H9 (cell line): ENCODE measurements at regions not wholly inside any gene's neighbourhood (a gene's known extent, or its start where the extent isn't known, plus 50 kb on each side); places are given as distances from the start of the nearest gene placed in this dataset.

ENCODE experiments used
- DNase-seq: peaks from one replicate; pipeline ENCODE4 v3.0.0-alpha.2; 2017
- H2AFZ ChIP-seq: one replicate; pipeline ENCODE4 v1.6.1; 2013; ENCODE audit warnings: mild to moderate bottlenecking, low read length, control low read depth, moderate library complexity
- H2AK5ac ChIP-seq: 2 replicates; pipeline ENCODE4 v1.6.1; 2013; ENCODE audit warnings: low read length, control low read depth, mixed read lengths; ENCODE audit not compliant: insufficient read length
- H2BK120ac ChIP-seq: one replicate; pipeline ENCODE4 v1.6.1; 2013; ENCODE audit warnings: low read depth, mild to moderate bottlenecking, low read length, control low read depth, inconsistent platforms; ENCODE audit not compliant: poor library complexity, severe bottlenecking
- H2BK12ac ChIP-seq: 2 replicates; pipeline ENCODE4 v1.6.1; 2013; ENCODE audit warnings: low read length, control low read depth, mixed read lengths, low read depth; ENCODE audit not compliant: insufficient read length
- H2BK15ac ChIP-seq: 2 replicates; pipeline ENCODE4 v1.6.1; 2013; ENCODE audit warnings: low read depth, low read length, control low read depth
- H2BK20ac ChIP-seq: one replicate; pipeline ENCODE4 v1.6.1; 2013; ENCODE audit warnings: low read depth, mild to moderate bottlenecking, low read length, control low read depth, inconsistent platforms; ENCODE audit not compliant: poor library complexity, severe bottlenecking
- H2BK5ac ChIP-seq: 2 replicates; pipeline ENCODE4 v1.6.1; 2013; ENCODE audit warnings: low read length, control low read depth, mixed read lengths; ENCODE audit not compliant: insufficient read length
- H3K14ac ChIP-seq: 2 replicates; pipeline ENCODE4 v1.6.1; 2013; ENCODE audit warnings: low read length, control low read depth; ENCODE audit not compliant: insufficient read depth
- H3K18ac ChIP-seq: 2 replicates; pipeline ENCODE4 v1.6.1; 2013; ENCODE audit warnings: low read depth, mild to moderate bottlenecking, mixed read lengths, low read length, control low read depth; ENCODE audit not compliant: insufficient read length
- H3K23ac ChIP-seq: 2 replicates; pipeline ENCODE4 v1.6.1; 2013; ENCODE audit warnings: low read length, control low read depth, mixed read lengths, low read depth; ENCODE audit not compliant: insufficient read length
- H3K23me2 ChIP-seq: 2 replicates; pipeline ENCODE4 v1.6.1; 2013; ENCODE audit warnings: low read depth, mild to moderate bottlenecking, mixed read lengths, low read length, control low read depth; ENCODE audit not compliant: insufficient read length, poor library complexity, severe bottlenecking
- H3K27ac ChIP-seq: 2 replicates; pipeline ENCODE4 v1.5.1; 2013; ENCODE audit warnings: low read length, control low read depth, mixed read lengths, low read depth; ENCODE audit not compliant: insufficient read length
- H3K27me3 ChIP-seq: 2 replicates; pipeline ENCODE4 v1.6.1; 2013; ENCODE audit warnings: low read length, control low read depth, inconsistent platforms; ENCODE audit not compliant: insufficient read depth
- H3K4ac ChIP-seq: 2 replicates; pipeline ENCODE4 v1.6.1; 2013; ENCODE audit warnings: low read depth, mild to moderate bottlenecking, control low read depth, inconsistent platforms, low read length, moderate library complexity
- H3K4me1 ChIP-seq: 2 replicates; pipeline ENCODE4 v1.6.1; 2013; ENCODE audit warnings: low read length, control low read depth, inconsistent platforms; ENCODE audit not compliant: insufficient read depth
- H3K4me2 ChIP-seq: 2 replicates; pipeline ENCODE4 v1.6.1; 2013; ENCODE audit warnings: low read length, control low read depth, mixed read lengths; ENCODE audit not compliant: insufficient read length, insufficient read depth
- H3K56ac ChIP-seq: 2 replicates; pipeline ENCODE4 v1.6.1; 2013; ENCODE audit warnings: low read depth, mild to moderate bottlenecking, mixed read lengths, low read length, control low read depth; ENCODE audit not compliant: insufficient read length
- H3K79me1 ChIP-seq: 2 replicates; pipeline ENCODE4 v1.6.1; 2013; ENCODE audit warnings: low read depth, mild to moderate bottlenecking, moderate library complexity, low read length, control low read depth, inconsistent platforms; ENCODE audit not compliant: insufficient read depth, poor library complexity, severe bottlenecking
- H3K79me2 ChIP-seq: 2 replicates; pipeline ENCODE4 v1.6.1; 2013; ENCODE audit warnings: low read length, control low read depth, inconsistent platforms; ENCODE audit not compliant: insufficient read depth
- H3K9ac ChIP-seq: 2 replicates; pipeline ENCODE4 v1.6.1; 2013; ENCODE audit warnings: low read length, control low read depth, mixed read lengths; ENCODE audit not compliant: insufficient read length; ENCODE audit errors: extremely low read depth
- H3K9me3 ChIP-seq: one replicate; pipeline ENCODE4 v1.6.1; 2013; ENCODE audit warnings: low read depth, low read length, inconsistent platforms; ENCODE audit not compliant: control insufficient read depth
- H3T11ph ChIP-seq: one replicate; pipeline ENCODE4 v1.6.1; 2013; ENCODE audit warnings: mild to moderate bottlenecking, low read length, control low read depth, inconsistent platforms
- H4K20me1 ChIP-seq: one replicate; pipeline ENCODE4 v1.6.1; 2013; ENCODE audit not compliant: control insufficient read depth, insufficient read length, insufficient read depth
- H4K5ac ChIP-seq: 2 replicates; pipeline ENCODE4 v1.6.1; 2013; ENCODE audit warnings: low read depth, mild to moderate bottlenecking, mixed read lengths, low read length, control low read depth; ENCODE audit not compliant: insufficient read length
- H4K8ac ChIP-seq: replicated peaks from 2 replicates; pipeline ENCODE4 v1.6.1; 2013; ENCODE audit warnings: low read length, control low read depth, mixed read lengths, low read depth; ENCODE audit not compliant: insufficient read length
- H4K91ac ChIP-seq: 2 replicates; pipeline ENCODE4 v1.6.1; 2013; ENCODE audit warnings: low read depth, mild to moderate bottlenecking, moderate library complexity, mixed read lengths, low read length, control low read depth; ENCODE audit not compliant: insufficient read length
- H3K27ac Mint-ChIP-seq, 3 experiments: 2 replicates in 2 of 3; 3 replicates in 1 of 3; pipeline ENCODE4 v1.8.0; 2020 to 2021; ENCODE audit warnings: mixed read lengths in 3 of 3, mild to moderate bottlenecking in 1 of 3, moderate library complexity in 1 of 3
- H3K27me3 Mint-ChIP-seq: 2 replicates; pipeline ENCODE4 v1.8.0; 2021; ENCODE audit warnings: low read depth, mild to moderate bottlenecking, moderate library complexity, mixed read lengths
- H3K36me3 Mint-ChIP-seq, 3 experiments: 2 replicates in 2 of 3; 3 replicates in 1 of 3; pipeline ENCODE4 v1.8.0; 2020 to 2021; ENCODE audit warnings: low read depth in 3 of 3, mixed read lengths in 3 of 3; ENCODE audit not compliant: insufficient read depth in 1 of 3
- H3K4me1 Mint-ChIP-seq, 2 experiments: 2 replicates each; pipeline ENCODE4 v1.8.0; 2020; ENCODE audit warnings: mixed read lengths in 2 of 2
- H3K4me3 Mint-ChIP-seq, 2 experiments: 2 replicates in 1 of 2; 3 replicates in 1 of 2; pipeline ENCODE4 v1.8.0; 2020 to 2021; ENCODE audit warnings: mild to moderate bottlenecking in 2 of 2, mixed read lengths in 2 of 2, moderate library complexity in 1 of 2
- H3K9me3 Mint-ChIP-seq, 2 experiments: 2 replicates in 1 of 2; 3 replicates in 1 of 2; pipeline ENCODE4 v1.8.0; 2020; ENCODE audit warnings: mild to moderate bottlenecking in 2 of 2, mixed read lengths in 2 of 2, moderate library complexity in 1 of 2
- WGBS: extraction: QIAGEN DNeasy Blood & Tissue Kit; methylation state at CpG from one replicate; pipeline ENCODE4 v1.1.7; 2013; ENCODE audit warnings: missing lambda C conversion rate, low lambda C conversion rate, mixed read lengths; ENCODE audit not compliant: insufficient read length; ENCODE audit errors: extremely low coverage; 5-methylcytosine and 5-hydroxymethylcytosine counted together
- TF ChIP-seq, protein P1 (sequence below): fragments of 200-600 bp; sonication (generic); conservative IDR thresholded peaks from 3 replicates; pipeline ENCODE4 v1.8.0; 2021; ENCODE audit warnings: antibody characterized with exemption, mild to moderate bottlenecking

DNA sequence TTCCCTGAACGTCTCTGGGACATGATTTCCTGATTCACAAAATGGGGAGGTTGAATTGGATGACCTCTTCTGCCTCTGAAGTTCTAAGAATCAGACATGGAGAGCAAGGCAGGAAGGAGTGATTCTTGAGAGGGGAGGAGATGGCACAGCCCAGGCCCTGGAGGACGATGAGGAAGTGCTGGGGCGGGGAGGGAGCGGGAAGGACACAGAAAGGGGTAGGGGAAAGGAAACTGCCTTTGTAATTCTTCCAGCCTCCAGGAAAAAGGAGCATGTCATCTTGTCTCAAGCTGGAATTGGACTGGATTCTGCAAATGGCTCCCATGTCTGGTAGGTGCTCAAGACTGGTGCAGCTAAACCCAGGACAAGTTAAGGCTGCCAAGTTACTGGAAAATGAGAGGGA lies 97.0 kb upstream of the NCK2 start:
- Histone ChIP-seq H2BK5ac (no peak overlapping the region), H3K9ac (no peak overlapping the region), H2BK15ac (no peak overlapping the region), H2BK12ac (no peak overlapping the region), H3K23me2 (no peaks in the 10 kb centered on the region), H4K8ac (no peak overlapping the region), H3K27me3 (no peaks in the 10 kb centered on the region), H2BK120ac (no peak overlapping the region), H3K56ac (no peak overlapping the region), H3K79me2 (no peaks in the 10 kb centered on the region), H3K4me1 (no peaks in the 10 kb centered on the region; the same call in 1 of the 2 replicates), H3T11ph (no peak overlapping the region), H3K4me2 (no peak overlapping the region), H4K5ac (no peak overlapping the region), H2BK20ac (no peak overlapping the region), H4K91ac (no peak overlapping the region), H3K4ac (no peak overlapping the region), H2AK5ac (no peak overlapping the region), H2AFZ (no peak overlapping the region), H3K27ac (no peak overlapping the region), H3K9me3 (no peaks in the 10 kb centered on the region), H3K18ac (no peak overlapping the region), H3K14ac (no peak overlapping the region), H3K79me1 (no peaks in the 10 kb centered on the region), H4K20me1 (no peaks in the 10 kb centered on the region), H3K23ac (no peak overlapping the region)
- Mint-ChIP-seq H3K4me3 (no peak overlapping the region), H3K27me3 (no peaks in the 10 kb centered on the region; the same call in 1 of the 2 replicates), H3K4me1 (peaks cover 45 to 47% of the 10 kb centered on the region in 2 experiments), H3K36me3 (peaks cover 6 to 21% (median 7%) of the 10 kb centered on the region in 3 experiments), H3K27ac (no peak overlapping the region), H3K9me3 (peaks cover 15 to 17% of the 10 kb centered on the region in 2 experiments)
- TF ChIP-seq, protein P1, sequence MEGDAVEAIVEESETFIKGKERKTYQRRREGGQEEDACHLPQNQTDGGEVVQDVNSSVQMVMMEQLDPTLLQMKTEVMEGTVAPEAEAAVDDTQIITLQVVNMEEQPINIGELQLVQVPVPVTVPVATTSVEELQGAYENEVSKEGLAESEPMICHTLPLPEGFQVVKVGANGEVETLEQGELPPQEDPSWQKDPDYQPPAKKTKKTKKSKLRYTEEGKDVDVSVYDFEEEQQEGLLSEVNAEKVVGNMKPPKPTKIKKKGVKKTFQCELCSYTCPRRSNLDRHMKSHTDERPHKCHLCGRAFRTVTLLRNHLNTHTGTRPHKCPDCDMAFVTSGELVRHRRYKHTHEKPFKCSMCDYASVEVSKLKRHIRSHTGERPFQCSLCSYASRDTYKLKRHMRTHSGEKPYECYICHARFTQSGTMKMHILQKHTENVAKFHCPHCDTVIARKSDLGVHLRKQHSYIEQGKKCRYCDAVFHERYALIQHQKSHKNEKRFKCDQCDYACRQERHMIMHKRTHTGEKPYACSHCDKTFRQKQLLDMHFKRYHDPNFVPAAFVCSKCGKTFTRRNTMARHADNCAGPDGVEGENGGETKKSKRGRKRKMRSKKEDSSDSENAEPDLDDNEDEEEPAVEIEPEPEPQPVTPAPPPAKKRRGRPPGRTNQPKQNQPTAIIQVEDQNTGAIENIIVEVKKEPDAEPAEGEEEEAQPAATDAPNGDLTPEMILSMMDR = no peak
- WGBS = no CpG with 5 or more reads among the region's 4 CpGs
- no peak for DNase-seq
